Endothelial cell (in vitro differentiated cells): ENCODE measurements at regions not wholly inside any gene's neighbourhood (a gene's known extent, or its start where the extent isn't known, plus 50 kb on each side); places are given as distances from the start of the nearest gene placed in this dataset.

ENCODE experiments used
- DNase-seq: peaks from one replicate; pipeline ENCODE4 v3.0.0; 2021; ENCODE audit warnings: low spot score
- H3K27ac Mint-ChIP-seq: one replicate; pipeline ENCODE4 v1.8.0; 2021; ENCODE audit warnings: mixed read lengths, inconsistent platforms; ENCODE audit not compliant: unreplicated experiment
- H3K27me3 Mint-ChIP-seq: one replicate; pipeline ENCODE4 v1.8.0; 2021; ENCODE audit warnings: mild to moderate bottlenecking, moderate library complexity, mixed read lengths, inconsistent platforms; ENCODE audit not compliant: unreplicated experiment
- H3K36me3 Mint-ChIP-seq: one replicate; pipeline ENCODE4 v1.8.0; 2021; ENCODE audit warnings: mild to moderate bottlenecking, low read depth, mixed read lengths, inconsistent platforms; ENCODE audit not compliant: unreplicated experiment
- H3K4me1 Mint-ChIP-seq: one replicate; pipeline ENCODE4 v1.8.0; 2021; ENCODE audit warnings: mild to moderate bottlenecking, mixed read lengths, inconsistent platforms; ENCODE audit not compliant: unreplicated experiment
- H3K4me3 Mint-ChIP-seq: one replicate; pipeline ENCODE4 v1.8.0; 2021; ENCODE audit warnings: mild to moderate bottlenecking, mixed read lengths, inconsistent platforms; ENCODE audit not compliant: unreplicated experiment
- H3K9me3 Mint-ChIP-seq: one replicate; pipeline ENCODE4 v1.8.0; 2021; ENCODE audit warnings: mixed read lengths, inconsistent platforms; ENCODE audit not compliant: unreplicated experiment
- CTCF ChIP-seq: fragments of 200-600 bp; sonication (generic); IDR thresholded peaks from one replicate; pipeline ENCODE4 v1.5.0; 2021; ENCODE audit warnings: antibody characterized with exemption; ENCODE audit not compliant: unreplicated experiment

DNA sequence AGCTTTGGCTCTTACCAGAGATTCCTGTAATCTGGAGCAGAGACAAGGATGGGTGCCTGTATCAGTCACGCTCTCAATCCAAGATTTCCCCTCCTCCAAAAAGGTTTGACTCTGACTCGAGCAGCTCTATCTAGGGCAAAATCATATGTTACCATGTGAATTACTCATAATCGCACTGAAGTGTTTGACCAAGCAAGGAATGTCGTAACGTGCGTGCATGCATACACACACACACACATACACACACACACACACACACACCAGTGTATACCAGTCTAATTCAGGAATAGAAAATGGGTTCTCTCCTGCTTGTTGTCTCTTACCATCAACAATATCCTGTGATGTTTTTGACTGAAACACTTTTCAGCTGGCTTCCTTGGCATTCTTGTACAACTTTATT lies 835.1 kb downstream of the KCNJ2 start:
- no peak for DNase-seq
- no peak overlapping the region for H3K4me3 Mint-ChIP-seq
- H3K27ac Mint-ChIP-seq, result no peak overlapping the region
- no peaks in the 10 kb centered on the region for H3K27me3 Mint-ChIP-seq
- H3K36me3 Mint-ChIP-seq, result no peaks in the 10 kb centered on the region
- no peaks in the 10 kb centered on the region for H3K9me3 Mint-ChIP-seq
- no peaks in the 10 kb centered on the region for H3K4me1 Mint-ChIP-seq
- TF ChIP-seq CTCF, result no peak

DNA sequence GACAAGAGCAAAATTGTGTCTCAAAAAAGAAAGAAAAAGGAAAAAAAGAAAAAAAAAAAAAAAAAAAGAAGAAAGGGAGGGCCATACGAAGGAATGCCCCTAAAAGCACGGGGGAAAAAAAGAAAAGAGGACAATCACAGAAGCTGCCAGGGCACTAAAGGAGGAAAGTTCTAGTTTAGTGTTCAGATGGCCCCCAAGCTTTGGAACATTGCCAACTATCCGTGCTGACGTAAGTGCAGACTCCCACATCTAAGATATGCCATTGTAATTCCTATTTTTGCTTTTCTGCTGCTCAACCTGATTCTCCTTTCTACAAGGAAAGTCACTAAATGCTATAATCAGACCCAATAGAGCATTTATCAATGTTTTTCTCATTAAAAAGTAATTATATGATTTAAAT lies 842.1 kb downstream of the KCNJ2 start:
- no peaks in the 10 kb centered on the region for H3K27me3 Mint-ChIP-seq
- no peak for DNase-seq
- H3K4me3 Mint-ChIP-seq, result no peak overlapping the region
- H3K4me1 Mint-ChIP-seq, result no peaks in the 10 kb centered on the region
- H3K27ac Mint-ChIP-seq, result no peak overlapping the region
- no peaks in the 10 kb centered on the region for H3K9me3 Mint-ChIP-seq
- TF ChIP-seq CTCF, result no peak
- no peaks in the 10 kb centered on the region for H3K36me3 Mint-ChIP-seq

DNA sequence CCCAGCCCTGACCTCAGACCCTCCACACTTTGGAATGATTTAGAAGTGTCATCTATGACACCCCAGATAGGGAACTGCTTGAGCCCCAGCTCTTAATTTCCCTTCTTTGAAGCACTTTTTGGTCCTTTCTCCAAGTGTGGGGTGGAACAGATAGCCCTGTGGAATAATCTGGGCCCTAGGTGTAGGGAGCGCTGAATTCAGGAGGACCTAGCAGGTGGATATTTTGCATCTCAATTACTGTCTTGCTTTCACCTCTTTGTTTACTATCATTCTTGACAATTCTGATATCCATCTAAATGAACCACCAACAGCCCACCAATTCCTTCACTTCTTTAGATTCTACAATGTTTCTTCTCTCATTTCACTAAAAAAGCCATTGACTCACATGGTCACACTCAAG lies 850.4 kb downstream of the KCNJ2 start:
- Mint-ChIP-seq H3K27me3 (no peaks in the 10 kb centered on the region), H3K4me1 (no peaks in the 10 kb centered on the region), H3K4me3 (no peak overlapping the region), H3K36me3 (no peaks in the 10 kb centered on the region), H3K9me3 (no peaks in the 10 kb centered on the region), H3K27ac (no peak overlapping the region)
- DNase-seq, result no peak
- no peak for TF ChIP-seq CTCF

DNA sequence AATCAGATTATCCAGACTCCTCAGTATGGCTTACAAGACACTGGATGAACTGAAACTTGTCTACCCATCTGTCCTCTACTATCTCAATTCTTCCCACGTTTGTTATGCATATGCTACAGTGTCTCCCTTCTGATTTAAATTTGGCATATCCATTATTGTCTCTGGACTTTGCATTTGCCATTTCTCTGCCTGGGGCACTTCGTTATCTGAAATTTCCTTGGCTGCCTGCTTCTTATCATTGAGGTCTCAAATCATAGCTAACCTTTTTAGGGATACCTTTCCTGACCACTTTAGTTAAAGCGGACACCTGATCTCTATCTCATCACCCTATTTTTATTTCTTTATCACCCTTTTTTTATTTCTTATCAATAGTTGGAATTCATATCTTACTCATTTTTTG lies 853.4 kb downstream of the KCNJ2 start:
- no peaks in the 10 kb centered on the region for H3K9me3 Mint-ChIP-seq
- no peak for TF ChIP-seq CTCF
- H3K27ac Mint-ChIP-seq, result no peak overlapping the region
- no peaks in the 10 kb centered on the region for H3K36me3 Mint-ChIP-seq
- DNase-seq, result no peak
- no peaks in the 10 kb centered on the region for H3K4me1 Mint-ChIP-seq
- H3K4me3 Mint-ChIP-seq, result no peak overlapping the region
- H3K27me3 Mint-ChIP-seq, result no peaks in the 10 kb centered on the region

GRCh38 chr17:71023249-71024030 lies 854.1 kb downstream of the KCNJ2 start:
- no peak for DNase-seq
- TF ChIP-seq CTCF, result no peak
- no peaks in the 10 kb centered on the region for H3K27me3 Mint-ChIP-seq
- H3K9me3 Mint-ChIP-seq, result no peaks in the 10 kb centered on the region
- H3K4me1 Mint-ChIP-seq, result no peaks in the 10 kb centered on the region
- no peak overlapping the region for H3K27ac Mint-ChIP-seq
- no peaks in the 10 kb centered on the region for H3K36me3 Mint-ChIP-seq
- H3K4me3 Mint-ChIP-seq, result no peak overlapping the region
